WTC11 (cell line): ENCODE measurements at regions not wholly inside any gene's neighbourhood (a gene's known extent, or its start where the extent isn't known, plus 50 kb on each side); places are given as distances from the start of the nearest gene placed in this dataset.

Source experiments
- ATAC-seq: fragments of 200-7000 bp; cut with Tn5 transposase; 2 replicates; pipeline ENCODE4 v1.10.0; 2021; ENCODE audit warnings: mild to moderate bottlenecking, moderate library complexity
- CTCF ChIA-PET: fragments of 300-600 bp; sonication (Branson Sonifier 250); formaldehyde crosslinking; loops from one replicate; lab custom pipeline; 2021; ENCODE audit warnings: antibody characterized with exemption; lab: Charles Lee
- POLR2A ChIA-PET: fragments of 350-600 bp; sonication (Branson Sonifier 250); formaldehyde crosslinking; loops from one replicate; lab custom pipeline; 2021; ENCODE audit warnings: antibody characterized with exemption; lab: Charles Lee
- DNase-seq: peaks from one replicate; pipeline ENCODE4 v3.0.0; 2021; ENCODE audit warnings: low spot score
- H3K27ac Mint-ChIP-seq: 2 replicates; pipeline ENCODE4 v1.8.0; 2021; ENCODE audit warnings: mixed read lengths
- H3K27me3 Mint-ChIP-seq: 2 replicates; pipeline ENCODE4 v1.8.0; 2021; ENCODE audit warnings: low read depth, mild to moderate bottlenecking, moderate library complexity, mixed read lengths
- H3K36me3 Mint-ChIP-seq: 2 replicates; pipeline ENCODE4 v1.8.0; 2021; ENCODE audit warnings: mixed read lengths
- H3K4me1 Mint-ChIP-seq: 2 replicates; pipeline ENCODE4 v1.8.0; 2022; ENCODE audit warnings: mixed read lengths
- H3K4me3 Mint-ChIP-seq: 2 replicates; pipeline ENCODE4 v1.8.0; 2021; ENCODE audit warnings: mild to moderate bottlenecking, moderate library complexity, mixed read lengths
- H3K9me3 Mint-ChIP-seq: 2 replicates; pipeline ENCODE4 v1.8.0; 2021; ENCODE audit warnings: mixed read lengths
- ATF2 ChIP-seq: sonication (generic); formaldehyde crosslinking; IDR thresholded peaks from 2 replicates; pipeline ENCODE4 v1.8.1; 2022; ENCODE audit warnings: low read depth, missing genetic modification reagents, borderline replicate concordance
- ATF3 ChIP-seq: sonication (generic); formaldehyde crosslinking; conservative IDR thresholded peaks from 2 replicates; pipeline ENCODE4 v1.8.1; 2022; ENCODE audit warnings: mild to moderate bottlenecking, missing genetic modification reagents
- CTCF ChIP-seq: fragments of 200-600 bp; IDR thresholded peaks from 2 replicates; pipeline ENCODE4 v1.8.0; 2022; ENCODE audit warnings: antibody characterized with exemption
- E2F4 ChIP-seq: sonication (generic); formaldehyde crosslinking; IDR thresholded peaks from 2 replicates; pipeline ENCODE4 v1.8.1; 2022; ENCODE audit warnings: low read depth, mild to moderate bottlenecking, moderate library complexity, missing genetic modification reagents, borderline replicate concordance
- EMX1 ChIP-seq: fragments of 250-450 bp; sonication (Bioruptor Pico); IDR thresholded peaks from 2 replicates; pipeline ENCODE4 v1.8.0; 2021; ENCODE audit warnings: mild to moderate bottlenecking
- GTF2I ChIP-seq: fragments of 250-450 bp; sonication (Bioruptor Pico); conservative IDR thresholded peaks from 2 replicates; pipeline ENCODE4 v1.4.0; 2021; ENCODE audit warnings: mild to moderate bottlenecking
- JAZF1 ChIP-seq: fragments of 250-450 bp; sonication (Bioruptor Pico); IDR thresholded peaks from 2 replicates; pipeline ENCODE4 v1.9.0; 2021; ENCODE audit warnings: moderate library complexity, mild to moderate bottlenecking, inconsistent platforms
- MLX ChIP-seq: sonication (generic); formaldehyde crosslinking; IDR thresholded peaks from 2 replicates; pipeline ENCODE4 v1.8.1; 2023; ENCODE audit warnings: mild to moderate bottlenecking, missing genetic modification reagents, moderate library complexity
- MXD4 ChIP-seq: fragments of 250-450 bp; sonication (Bioruptor Pico); IDR thresholded peaks from 2 replicates; pipeline ENCODE4 v1.8.0; 2021; ENCODE audit warnings: mild to moderate bottlenecking, moderate library complexity, borderline replicate concordance
- NR3C1 ChIP-seq: sonication (generic); formaldehyde crosslinking; conservative IDR thresholded peaks from 2 replicates; pipeline ENCODE4 v1.8.1; 2023; ENCODE audit warnings: low read depth, mild to moderate bottlenecking, missing genetic modification reagents
- SOX15 ChIP-seq: fragments of 250-450 bp; sonication (Bioruptor Pico); IDR thresholded peaks from 2 replicates; pipeline ENCODE4 v1.9.0; 2021; ENCODE audit warnings: mild to moderate bottlenecking
- TP53 ChIP-seq: sonication (generic); formaldehyde crosslinking; IDR thresholded peaks from 2 replicates; pipeline ENCODE4 v1.8.1; 2023; ENCODE audit warnings: mild to moderate bottlenecking, missing genetic modification reagents
- USF2 ChIP-seq: sonication (generic); formaldehyde crosslinking; IDR thresholded peaks from 2 replicates; pipeline ENCODE4 v1.8.1; 2023; ENCODE audit warnings: mild to moderate bottlenecking, missing genetic modification reagents, moderate library complexity
- ZNF263 ChIP-seq: sonication (generic); formaldehyde crosslinking; IDR thresholded peaks from 2 replicates; pipeline ENCODE4 v1.8.1; 2022; ENCODE audit warnings: low read depth, mild to moderate bottlenecking, moderate library complexity, missing genetic modification reagents

GRCh38 chr10:131748191-131748590, 152.6 kb upstream of the PPP2R2D start:
- Mint-ChIP-seq H3K27ac (0 out of 2 replicates have a peak overlapping the region, but pooled peaks have one; percentile 33), H3K4me1 (peaks cover 42% of the 10 kb centered on the region), H3K4me3 (no peak overlapping the region), H3K9me3 (no peaks in the 10 kb centered on the region), H3K27me3 (no peaks in the 10 kb centered on the region; the same call in 1 of the 2 replicates), H3K36me3 (no peaks in the 10 kb centered on the region)
- ChIA-PET POLR2A (no interaction called here), CTCF (interaction anchor here (1.3 kb wide), 1 partner anchor 394 kb away, joined by 3 read pairs; no protein-coding TSS in a partner anchor)
- ATAC-seq (no peak), DNase-seq (no peak)
- TF ChIP-seq MLX (CRISPR knock-in tag) (no peak), ATF3 (CRISPR knock-in tag) (no peak), SOX15 (CRISPR knock-in tag) (no peak), EMX1 (no peak), GTF2I (CRISPR knock-in tag) (no peak), ATF2 (CRISPR knock-in tag) (no peak), ZNF263 (CRISPR knock-in tag) (no peak), TP53 (CRISPR knock-in tag) (no peak), USF2 (CRISPR knock-in tag) (no peak), E2F4 (CRISPR knock-in tag) (no peak), CTCF (no peak), NR3C1 (CRISPR knock-in tag) (no peak)

GRCh38 chr10:131748831-131749766, 151.7 kb upstream of the PPP2R2D start:
- DNase-seq (no peak), ATAC-seq (no peak; the same call in 1 of the 2 replicates)
- Mint-ChIP-seq H3K4me1 (peaks cover 36% of the 10 kb centered on the region), H3K9me3 (no peaks in the 10 kb centered on the region), H3K27ac (peak overlapping the region; percentile 33; the same call in 1 of the 2 replicates), H3K36me3 (no peaks in the 10 kb centered on the region), H3K27me3 (no peaks in the 10 kb centered on the region; the same call in 1 of the 2 replicates), H3K4me3 (no peak overlapping the region)
- ChIA-PET CTCF (interaction anchor here (1.3 kb wide), 1 partner anchor 393 kb away, joined by 3 read pairs; no protein-coding TSS in a partner anchor), POLR2A (no interaction called here)
- no peak for TF ChIP-seq MXD4 (CRISPR knock-in tag)
- no peak for TF ChIP-seq JAZF1 (CRISPR knock-in tag)
- TF ChIP-seq USF2 (CRISPR knock-in tag) = no peak
